ENCODE measurements at regions not wholly inside any gene's neighbourhood (a gene's known extent, or its start where the extent isn't known, plus 50 kb on each side); places are given as distances from the start of the nearest gene placed in this dataset.

DNA sequence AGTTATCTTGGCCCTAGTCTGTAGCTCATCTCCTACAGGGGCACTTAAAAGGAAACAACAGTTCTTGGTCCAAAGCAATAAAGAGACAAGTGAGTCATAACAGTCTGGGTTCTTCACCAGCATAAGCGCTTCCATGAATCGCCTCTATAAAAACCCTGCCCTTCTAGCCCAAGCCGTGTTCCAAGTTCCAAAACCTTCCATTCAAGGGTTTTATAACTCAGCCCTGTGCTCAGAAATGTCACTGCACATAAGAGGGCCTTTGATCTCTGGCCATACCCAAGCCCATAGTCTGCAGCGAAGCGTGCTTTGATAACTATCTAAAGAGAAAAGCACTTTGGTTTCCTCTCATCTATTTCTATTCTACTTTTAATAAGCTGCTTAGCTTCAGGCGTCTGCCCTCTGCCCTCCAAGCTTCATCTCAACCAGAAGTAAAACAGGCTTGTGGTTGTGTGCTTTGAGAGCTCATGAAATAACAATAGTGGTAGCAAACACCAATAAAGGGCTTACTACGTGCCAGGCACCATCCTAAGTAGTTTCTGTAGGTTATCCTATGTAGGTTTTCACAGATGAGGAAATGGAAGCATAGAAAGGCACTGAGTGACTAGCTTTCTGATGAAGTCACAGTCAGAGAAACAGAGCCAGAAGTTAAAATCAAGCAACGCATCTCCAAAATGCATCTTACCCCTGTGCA, 64.0 kb upstream of the AKAP13 start (continued):
- TF ChIP-seq BHLHE40 (IDR thresholded peaks at IDR 0.05; ENCODE audit: borderline replicate concordance in 1 of 2, low read depth in 2 of 2, low read length in 1 of 2) (no peak), RCOR1 (conservative IDR thresholded peaks at IDR 0.05; ENCODE audit: low read depth, low read length) (no peak), SIX5 (IDR thresholded peaks at IDR 0.05; ENCODE audit: low read depth, low read length, severe bottlenecking) (no peak), EED (IDR thresholded peaks at IDR 0.05; ENCODE audit: low read depth) (peak; percentile 39; the same call in 1 of the 2 replicates)
- TF ChIP-seq, protein P1, sequence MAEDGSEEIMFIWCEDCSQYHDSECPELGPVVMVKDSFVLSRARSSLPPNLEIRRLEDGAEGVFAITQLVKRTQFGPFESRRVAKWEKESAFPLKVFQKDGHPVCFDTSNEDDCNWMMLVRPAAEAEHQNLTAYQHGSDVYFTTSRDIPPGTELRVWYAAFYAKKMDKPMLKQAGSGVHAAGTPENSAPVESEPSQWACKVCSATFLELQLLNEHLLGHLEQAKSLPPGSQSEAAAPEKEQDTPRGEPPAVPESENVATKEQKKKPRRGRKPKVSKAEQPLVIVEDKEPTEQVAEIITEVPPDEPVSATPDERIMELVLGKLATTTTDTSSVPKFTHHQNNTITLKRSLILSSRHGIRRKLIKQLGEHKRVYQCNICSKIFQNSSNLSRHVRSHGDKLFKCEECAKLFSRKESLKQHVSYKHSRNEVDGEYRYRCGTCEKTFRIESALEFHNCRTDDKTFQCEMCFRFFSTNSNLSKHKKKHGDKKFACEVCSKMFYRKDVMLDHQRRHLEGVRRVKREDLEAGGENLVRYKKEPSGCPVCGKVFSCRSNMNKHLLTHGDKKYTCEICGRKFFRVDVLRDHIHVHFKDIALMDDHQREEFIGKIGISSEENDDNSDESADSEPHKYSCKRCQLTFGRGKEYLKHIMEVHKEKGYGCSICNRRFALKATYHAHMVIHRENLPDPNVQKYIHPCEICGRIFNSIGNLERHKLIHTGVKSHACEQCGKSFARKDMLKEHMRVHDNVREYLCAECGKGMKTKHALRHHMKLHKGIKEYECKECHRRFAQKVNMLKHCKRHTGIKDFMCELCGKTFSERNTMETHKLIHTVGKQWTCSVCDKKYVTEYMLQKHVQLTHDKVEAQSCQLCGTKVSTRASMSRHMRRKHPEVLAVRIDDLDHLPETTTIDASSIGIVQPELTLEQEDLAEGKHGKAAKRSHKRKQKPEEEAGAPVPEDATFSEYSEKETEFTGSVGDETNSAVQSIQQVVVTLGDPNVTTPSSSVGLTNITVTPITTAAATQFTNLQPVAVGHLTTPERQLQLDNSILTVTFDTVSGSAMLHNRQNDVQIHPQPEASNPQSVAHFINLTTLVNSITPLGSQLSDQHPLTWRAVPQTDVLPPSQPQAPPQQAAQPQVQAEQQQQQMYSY (CRISPR knock-in tag; IDR thresholded peaks at IDR 0.05): no peak

DNA sequence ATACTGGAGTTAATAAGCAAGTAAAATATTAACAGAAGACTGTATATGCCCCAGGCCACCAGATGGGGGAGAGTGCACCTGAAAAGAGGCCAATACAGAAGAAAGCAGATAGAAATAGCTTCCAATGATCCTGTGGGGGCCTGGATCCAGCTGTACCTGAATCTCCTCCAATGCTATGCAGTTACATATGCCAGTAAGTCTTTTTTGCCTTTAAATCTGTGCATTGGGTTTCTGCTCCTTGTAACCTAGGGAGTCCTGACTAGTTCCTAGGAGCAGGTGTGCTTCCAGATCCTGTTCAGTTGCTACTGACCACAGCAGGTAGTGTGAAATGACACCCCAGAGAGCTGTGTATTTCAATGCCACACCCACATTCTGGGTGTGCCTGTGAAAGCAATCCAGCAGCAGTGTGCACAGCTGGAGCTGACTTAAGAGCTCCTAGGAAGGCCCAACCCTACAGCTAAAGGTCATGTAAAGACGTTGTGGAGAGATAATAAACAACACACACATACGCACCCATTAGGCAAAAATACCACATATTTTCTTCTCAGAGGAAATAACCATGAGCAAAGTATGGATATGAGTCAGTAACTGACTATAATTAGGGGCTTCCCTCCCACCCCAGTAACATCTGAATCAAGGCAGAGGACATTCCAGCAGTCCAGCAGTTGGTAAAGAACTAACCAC, 62.2 kb upstream of the AKAP13 start:
- CTCF ChIA-PET: interaction anchor here (0.6 to 8.0 kb wide), 12 partner anchors 10 to 272 kb away, joined by 3 to 115 read pairs (median 4); no protein-coding TSS in a partner anchor
- Histone ChIP-seq H3K27ac (ENCODE audit: control insufficient read depth, insufficient read depth) (peak overlapping the region; percentile 60), H3K36me3 (ENCODE audit: control insufficient read depth in 2 of 2, insufficient read depth in 2 of 2, low read length in 1 of 2) (no peaks in the 10 kb centered on the region), H3K9me3 (replicated peaks; ENCODE audit: control insufficient read depth, insufficient read depth, low read length) (peaks cover 5% of the 10 kb centered on the region; the same call in 1 of the 3 replicates), H3K4me2 (ENCODE audit: control insufficient read depth, insufficient read depth) (peak overlapping the region; percentile 75), H3K9ac (ENCODE audit: control insufficient read depth, insufficient read depth, low read length) (peak overlapping the region; percentile 21; the same call in 1 of the 2 replicates), H4K20me1 (ENCODE audit: control insufficient read depth, insufficient read depth) (no peaks in the 10 kb centered on the region), H3K27me3 (replicated peaks in 1 of 2; ENCODE audit: control insufficient read depth in 2 of 2, insufficient read depth in 2 of 2, low read length in 1 of 2) (no peaks in the 10 kb centered on the region), H2AFZ (ENCODE audit: control insufficient read depth, low read depth, low read length) (no peak overlapping the region; the same call in 1 of the 2 replicates), H3K79me2 (ENCODE audit: control insufficient read depth, insufficient read depth, low read length) (no peaks in the 10 kb centered on the region), H3K4me1 (ENCODE audit: control insufficient read depth, insufficient read depth, low read length) (peaks cover 32% of the 10 kb centered on the region), H3K4me3 (no peak overlapping the region)
- peak; percentile 97 for ATAC-seq
- in situ Hi-C loops (cut with MboI) (loop anchor here (5.0 kb wide), 1 partner anchor 384 kb away; no protein-coding TSS in a partner anchor), intact Hi-C loops (cut with micrococcal nuclease; ENCODE audit: unreplicated experiment) (loop anchor here (5.0 to 10.0 kb wide), 3 partner anchors 49 to 387 kb away; partner anchors contain the start of gene AKAP13)
- WGBS (ENCODE audit: insufficient coverage, insufficient replicate concordance, low lambda C conversion rate, missing lambda C conversion rate): 0% methylated on average over 2 of the region's 2 CpGs
- RAD21 ChIA-PET (ENCODE audit: unreplicated experiment): interaction anchor here (0.5 to 8.5 kb wide), 19 partner anchors 10 to 375 kb away, joined by 3 to 112 read pairs (median 5); partner anchors contain the start of gene AKAP13
- SMC1A ChIA-PET (ENCODE audit: uncharacterized antibody, unreplicated experiment): interaction anchor here (0.6 to 9.5 kb wide), 18 partner anchors 9 to 173 kb away, joined by 3 to 177 read pairs (median 6); no protein-coding TSS in a partner anchor
- no peak for FAIRE-seq
- DNase-seq (ENCODE audit: low read depth, low spot score): peak; percentile 83
- BruUV-seq (replicated peaks): no TSS peak
- POLR2A ChIA-PET: interaction anchor here (0.5 to 1.7 kb wide), 12 partner anchors 10 to 369 kb away, joined by 3 to 14 read pairs (median 3); no protein-coding TSS in a partner anchor
- TF ChIP-seq FOXK2 (IDR thresholded peaks at IDR 0.05) (no peak), ESRRA (IDR thresholded peaks at IDR 0.05; ENCODE audit: low read length) (no peak; the same call in 1 of the 2 replicates), REST (IDR thresholded peaks at IDR 0.05; ENCODE audit: low read depth, low read length) (no peak), CREM (IDR thresholded peaks at IDR 0.05; ENCODE audit: low read depth) (peak; percentile 94), NR2F1 (conservative IDR thresholded peaks at IDR 0.05) (peak; percentile 97), IKZF2 (IDR thresholded peaks at IDR 0.05) (peak; percentile 97 to 98), CREB1 (IDR thresholded peaks at IDR 0.05; ENCODE audit: low read depth) (peak; percentile 79), CHD1 (IDR thresholded peaks at IDR 0.05; ENCODE audit: low read depth, low read length) (no peak)

Data from GM12878 (cell line).